GDM1 (cell line): ENCODE measurements at regions not wholly inside any gene's neighbourhood (a gene's known extent, or its start where the extent isn't known, plus 50 kb on each side); places are given as distances from the start of the nearest gene placed in this dataset.

Experiments
- DNase-seq: peaks from one replicate; lab custom pipeline; 2025; lab: John Stamatoyannopoulos, UW

- DNase-seq, result no peak
Measured at GRCh38 chr3:157718800-157719199, 215.6 kb upstream of the VEPH1 start.

DNA sequence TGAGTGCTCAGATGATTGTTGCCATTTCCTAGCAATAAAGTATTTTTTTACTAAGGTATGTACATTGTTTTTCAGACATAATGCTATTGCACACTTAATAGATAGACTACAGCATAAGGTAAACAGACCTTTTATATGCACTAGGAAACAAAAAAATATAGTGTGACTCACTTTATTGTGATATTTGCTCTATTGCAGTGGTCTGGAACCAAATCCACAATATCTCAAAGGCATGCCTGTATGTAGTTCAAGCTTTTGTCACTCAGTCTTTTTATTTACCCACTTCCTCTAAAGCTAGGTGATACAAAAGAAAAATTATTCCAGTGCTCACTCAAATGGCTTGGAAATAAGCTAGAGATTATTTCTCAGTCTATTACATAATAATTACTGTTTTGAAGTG, 209.9 kb upstream of the VEPH1 start:
- no peak for DNase-seq

- no peak for DNase-seq
Measured at GRCh38 chr3:157705258-157705657, 202.0 kb upstream of the VEPH1 start.

DNA sequence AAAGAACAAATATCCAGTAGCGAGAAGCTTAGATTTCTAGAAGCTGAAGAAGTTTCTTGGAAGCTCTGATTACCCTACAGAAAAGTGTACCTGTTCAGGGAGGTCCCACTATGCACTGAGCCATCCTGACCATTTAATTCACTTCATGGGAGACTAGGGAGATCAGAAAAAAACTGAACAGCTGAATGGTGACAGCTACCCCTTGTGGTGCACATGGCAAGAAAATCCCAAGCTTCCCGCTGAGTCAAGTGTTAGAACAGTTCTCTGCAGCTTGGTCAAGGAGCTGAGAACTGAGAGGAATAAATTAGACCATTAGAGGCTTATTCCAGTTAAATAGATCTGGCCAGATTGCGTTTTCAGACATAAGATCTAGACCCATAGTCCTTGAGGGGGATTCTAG, 197.2 kb upstream of the VEPH1 start:
- no peak for DNase-seq

DNA sequence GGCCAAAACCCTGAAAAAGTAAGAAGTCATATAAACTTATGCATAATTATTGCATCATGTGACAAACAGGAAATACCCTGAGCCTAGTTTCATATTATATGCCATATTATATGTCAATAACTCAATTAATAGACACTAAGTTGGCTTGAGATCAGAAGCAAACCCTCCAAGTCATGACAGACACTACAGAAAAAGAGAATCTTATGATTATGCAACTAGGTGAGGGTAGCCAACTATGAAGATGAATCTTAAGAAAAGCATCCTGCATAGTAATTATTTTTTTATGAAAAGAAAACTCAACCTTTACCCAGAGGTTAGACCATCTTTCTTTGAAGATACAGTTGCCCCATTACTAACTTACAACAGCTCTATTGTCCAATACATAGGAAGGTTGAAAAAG, 192.4 kb upstream of the VEPH1 start:
- DNase-seq, result no peak

DNA sequence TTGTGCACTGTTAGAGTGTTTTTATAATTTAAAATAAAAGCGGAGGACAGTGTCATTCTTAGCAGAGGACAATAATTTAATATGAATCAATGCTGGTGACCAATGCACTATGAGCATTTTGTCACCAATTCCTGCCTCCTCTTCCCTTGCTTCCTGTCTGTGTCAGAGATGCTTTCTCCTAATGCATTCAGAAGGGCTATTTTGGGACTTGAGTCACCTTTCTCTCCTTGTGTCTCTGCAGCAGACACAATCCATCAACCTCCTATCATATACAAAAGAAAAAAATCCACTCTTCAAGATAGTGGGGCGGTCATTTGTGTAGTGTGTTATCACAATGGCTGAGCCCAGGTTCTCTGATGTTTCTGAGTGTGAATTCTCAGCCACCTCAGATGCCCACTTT, 191.9 kb upstream of the VEPH1 start:
- DNase-seq, result no peak

GRCh38 chr3:157693762-157694161, 190.5 kb upstream of the VEPH1 start:
- DNase-seq, result no peak

DNA sequence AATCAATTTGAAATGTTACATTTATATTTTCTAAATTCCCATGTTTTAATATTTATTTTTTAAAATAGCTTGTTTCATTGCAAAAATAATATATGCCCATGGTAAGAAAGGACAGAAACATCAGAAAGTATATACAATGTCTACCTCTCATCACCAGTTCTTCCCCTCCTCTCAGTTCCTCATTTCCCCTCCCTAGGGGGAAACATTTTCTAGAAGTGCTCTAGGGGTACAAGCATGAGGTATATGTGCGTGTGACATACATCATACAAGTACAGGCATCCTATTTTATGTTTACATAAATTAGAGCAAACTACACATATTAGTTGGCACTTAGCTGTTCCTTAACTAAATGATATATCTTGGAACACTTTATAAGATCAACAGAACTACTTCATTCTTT, 189.3 kb upstream of the VEPH1 start:
- no peak for DNase-seq

DNA sequence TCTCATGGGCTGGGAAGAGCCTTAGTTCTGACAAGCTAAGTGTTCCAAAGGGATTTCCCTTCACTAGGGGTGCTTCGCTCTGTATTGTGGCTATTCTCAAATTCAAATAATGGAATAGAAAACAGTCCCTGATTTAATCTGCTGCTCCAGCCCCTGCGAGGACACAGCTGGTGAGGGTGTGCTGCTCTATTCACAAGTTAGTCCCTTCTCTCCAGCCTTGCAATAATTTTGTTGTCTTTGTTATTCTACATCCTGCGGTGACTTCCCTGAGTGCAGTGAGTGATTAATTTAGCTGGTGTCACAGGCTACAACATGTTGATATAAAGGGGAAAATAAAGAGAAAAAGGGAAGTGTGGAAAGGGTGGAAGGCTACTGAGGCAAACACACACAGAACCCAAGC, 180.5 kb upstream of the VEPH1 start:
- no peak for DNase-seq

DNA sequence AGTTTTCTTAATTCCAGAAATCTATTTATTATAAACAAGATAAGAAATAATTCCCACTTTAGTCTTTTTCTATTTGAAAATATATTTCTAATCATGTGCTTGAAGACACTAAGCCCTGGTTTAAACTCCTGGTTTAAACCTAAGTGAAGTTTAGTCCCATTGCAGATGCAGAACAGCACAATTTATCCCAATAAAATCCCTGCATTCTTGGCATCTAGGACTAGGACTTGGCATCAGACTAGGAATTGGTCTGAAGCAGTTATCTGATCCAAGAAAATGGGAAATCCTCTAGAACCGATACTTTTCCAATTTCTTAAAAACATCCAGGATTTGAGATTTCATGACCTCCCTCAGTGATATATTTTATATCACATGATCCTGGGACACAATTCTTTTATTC, 168.8 kb upstream of the VEPH1 start:
- DNase-seq, result no peak

GRCh38 chr3:157671656-157672055, 168.4 kb upstream of the VEPH1 start:
- DNase-seq, result no peak

- DNase-seq, result no peak
Measured at GRCh38 chr3:157669416-157669815, 166.2 kb upstream of the VEPH1 start.

- DNase-seq, result no peak
Measured at GRCh38 chr3:157667493-157667892, 164.3 kb upstream of the VEPH1 start.

DNA sequence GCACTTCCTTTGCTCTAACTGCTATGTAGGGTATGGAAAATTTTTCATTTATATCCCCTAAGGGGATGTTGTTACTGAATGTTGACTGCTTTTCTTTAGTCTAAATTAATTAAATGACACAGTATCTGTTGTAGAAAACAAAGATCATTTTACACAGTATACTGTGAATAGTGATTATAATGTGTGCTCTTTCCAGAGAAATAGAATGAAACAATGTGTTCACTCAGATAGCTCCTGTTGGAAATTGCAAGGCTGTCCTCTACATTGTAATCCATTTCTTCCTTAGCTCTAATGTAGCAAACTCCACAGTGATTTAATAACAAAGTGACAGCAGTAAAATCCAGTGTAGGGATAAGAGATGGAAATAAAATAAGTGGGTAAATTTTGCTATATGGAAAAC, 159.0 kb upstream of the VEPH1 start:
- DNase-seq, result no peak

DNA sequence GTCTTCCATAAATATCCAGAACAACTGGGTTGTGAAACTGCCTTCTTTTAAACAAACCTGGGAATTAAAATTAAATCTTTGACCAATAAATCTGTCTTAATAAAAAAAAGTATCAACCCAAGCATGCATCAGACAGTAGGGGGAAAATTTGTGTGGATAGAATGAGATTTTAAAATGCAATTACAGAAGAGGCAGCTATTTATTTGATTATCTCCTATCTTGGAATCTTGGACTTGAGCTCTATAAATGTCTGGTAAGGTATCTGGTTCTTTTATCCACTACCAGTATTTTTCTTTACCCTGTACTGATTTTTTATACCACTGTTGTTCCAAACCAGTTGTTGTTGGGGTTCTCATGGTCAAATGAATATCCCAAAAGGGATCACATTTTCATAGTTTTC, 157.6 kb upstream of the VEPH1 start:
- no peak for DNase-seq

DNA sequence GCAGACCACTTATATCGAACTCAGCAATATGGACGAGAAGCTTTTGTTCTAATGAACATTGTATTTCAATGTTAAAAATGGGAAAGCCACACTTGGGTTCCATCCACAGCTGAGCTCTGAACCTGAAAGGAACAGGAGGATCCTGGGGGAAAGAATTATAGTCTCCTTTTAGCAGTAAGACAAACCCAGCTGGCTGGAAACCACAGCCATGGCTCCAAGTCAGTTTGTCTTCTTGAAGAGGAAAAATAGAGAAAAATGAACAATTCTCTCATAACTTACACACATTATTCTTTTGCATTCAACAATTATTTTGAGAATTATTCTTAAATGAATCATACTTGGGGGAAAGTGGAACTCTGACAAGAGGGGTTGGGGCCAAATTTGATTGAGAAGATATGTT, 149.2 kb upstream of the VEPH1 start:
- no peak for DNase-seq

GRCh38 chr3:157650699-157651098, 147.5 kb upstream of the VEPH1 start:
- no peak for DNase-seq

DNA sequence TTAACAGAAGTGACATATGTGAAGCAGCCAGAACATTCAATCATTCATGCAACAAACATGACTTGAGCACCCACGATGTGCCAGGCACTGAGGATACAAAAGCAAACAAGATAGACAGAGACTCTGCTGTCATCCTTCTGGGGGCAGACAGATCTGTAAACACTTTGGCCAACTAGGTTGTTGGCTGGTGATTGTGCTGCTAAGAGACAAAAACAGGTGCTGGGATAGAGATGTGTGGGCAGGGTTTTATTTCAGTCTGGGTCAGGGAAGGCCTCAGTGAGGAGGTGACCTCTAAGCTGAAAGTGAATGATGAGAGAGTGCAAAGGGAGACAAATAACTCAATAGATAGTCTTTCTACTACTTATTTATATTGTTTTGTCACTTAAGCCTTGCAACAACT, 147.0 kb upstream of the VEPH1 start:
- no peak for DNase-seq

GRCh38 chr3:157649511-157649910, 146.3 kb upstream of the VEPH1 start:
- DNase-seq, result no peak

- DNase-seq, result no peak
Measured at GRCh38 chr3:157647820-157648219, 144.6 kb upstream of the VEPH1 start.

GRCh38 chr3:157639756-157640426, 136.7 kb upstream of the VEPH1 start:
- DNase-seq, result no peak

GRCh38 chr3:157637866-157638265, 134.7 kb upstream of the VEPH1 start:
- no peak for DNase-seq

DNA sequence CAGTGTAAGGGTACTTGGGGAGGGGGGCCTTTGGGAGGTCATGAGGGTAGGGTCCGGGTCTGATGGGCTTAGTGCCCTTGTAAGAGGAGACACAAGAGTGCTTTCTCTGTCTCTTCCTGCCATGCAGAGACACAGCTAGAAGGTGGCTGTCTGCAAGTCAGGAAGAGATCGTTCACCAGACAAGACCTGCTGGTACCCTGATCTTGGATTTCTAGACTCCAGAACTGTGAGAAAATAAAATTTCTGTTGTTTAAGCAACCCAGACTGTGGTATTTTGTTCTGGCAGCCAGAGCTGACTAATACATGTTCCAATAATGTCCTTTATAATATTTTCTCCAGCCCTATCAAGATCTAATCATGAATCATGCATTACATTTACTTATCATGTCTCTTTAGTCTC, 130.0 kb upstream of the VEPH1 start:
- no peak for DNase-seq

DNA sequence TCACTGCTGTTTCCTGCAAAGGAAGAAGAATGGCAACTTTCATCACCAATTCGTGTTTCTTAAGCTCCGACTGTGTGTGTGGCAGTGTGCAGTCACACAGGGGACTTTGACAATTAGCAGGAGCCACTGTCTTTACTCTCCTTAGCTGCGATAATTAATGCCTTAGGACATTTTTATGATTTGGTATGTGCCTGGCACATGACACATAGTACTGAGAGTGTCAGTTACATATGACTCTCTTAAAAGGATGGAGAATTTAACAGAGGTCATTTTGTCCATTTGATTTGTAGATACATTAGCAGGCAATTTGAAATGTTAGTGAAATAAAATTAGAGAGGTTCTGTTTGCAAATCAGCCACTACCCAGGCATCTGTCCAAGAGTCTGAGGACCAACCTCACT, 128.9 kb upstream of the VEPH1 start:
- no peak for DNase-seq

GRCh38 chr3:157631478-157631877, 128.3 kb upstream of the VEPH1 start:
- no peak for DNase-seq
